ENCODE measurements at regions not wholly inside any gene's neighbourhood (a gene's known extent, or its start where the extent isn't known, plus 50 kb on each side); places are given as distances from the start of the nearest gene placed in this dataset.

DNA sequence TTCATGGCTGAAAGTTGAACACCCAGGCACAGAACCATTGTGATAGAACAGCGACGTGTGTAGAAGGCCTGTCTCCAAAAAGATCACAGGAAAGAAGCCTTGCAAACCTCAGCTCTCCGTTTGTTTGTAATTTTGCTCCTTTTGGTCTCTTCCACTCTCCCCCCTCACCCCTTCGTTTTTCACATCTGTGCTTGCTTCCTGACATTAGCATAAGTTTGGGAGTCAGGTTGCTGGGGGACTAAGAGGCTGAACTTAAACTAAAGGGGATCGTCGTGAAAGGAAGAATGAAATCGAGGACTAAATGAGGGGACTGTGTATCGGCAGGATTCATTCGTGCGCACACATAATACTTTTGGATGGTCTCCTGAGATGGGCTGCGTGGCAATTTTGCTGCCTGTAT, 200.6 kb downstream of the BCAT1 start:
- Histone ChIP-seq H3K27ac (ENCODE audit: low read depth, low read length) (no peak overlapping the region), H3K9ac (ENCODE audit: low read length) (no peak overlapping the region), H3K4me3 (ENCODE audit: insufficient read depth, low read depth, low read length) (no peak overlapping the region), H3K4me2 (ENCODE audit: low read length) (no peak overlapping the region), H2AFZ (ENCODE audit: low read depth, low read length) (no peak overlapping the region), H3K79me2 (ENCODE audit: insufficient read depth, low read length) (no peaks in the 10 kb centered on the region), H4K20me1 (ENCODE audit: insufficient read depth, low read length) (no peaks in the 10 kb centered on the region), H3K9me3 (ENCODE audit: insufficient read depth, low read depth, low read length) (no peaks in the 10 kb centered on the region), H3K4me1 (ENCODE audit: insufficient read depth, low read length) (peaks cover 11% of the 10 kb centered on the region), H3K36me3 (ENCODE audit: insufficient read depth, low read length) (no peaks in the 10 kb centered on the region), H3K27me3 (ENCODE audit: insufficient read depth, low read length) (no peaks in the 10 kb centered on the region)
- TF ChIP-seq, protein P1, sequence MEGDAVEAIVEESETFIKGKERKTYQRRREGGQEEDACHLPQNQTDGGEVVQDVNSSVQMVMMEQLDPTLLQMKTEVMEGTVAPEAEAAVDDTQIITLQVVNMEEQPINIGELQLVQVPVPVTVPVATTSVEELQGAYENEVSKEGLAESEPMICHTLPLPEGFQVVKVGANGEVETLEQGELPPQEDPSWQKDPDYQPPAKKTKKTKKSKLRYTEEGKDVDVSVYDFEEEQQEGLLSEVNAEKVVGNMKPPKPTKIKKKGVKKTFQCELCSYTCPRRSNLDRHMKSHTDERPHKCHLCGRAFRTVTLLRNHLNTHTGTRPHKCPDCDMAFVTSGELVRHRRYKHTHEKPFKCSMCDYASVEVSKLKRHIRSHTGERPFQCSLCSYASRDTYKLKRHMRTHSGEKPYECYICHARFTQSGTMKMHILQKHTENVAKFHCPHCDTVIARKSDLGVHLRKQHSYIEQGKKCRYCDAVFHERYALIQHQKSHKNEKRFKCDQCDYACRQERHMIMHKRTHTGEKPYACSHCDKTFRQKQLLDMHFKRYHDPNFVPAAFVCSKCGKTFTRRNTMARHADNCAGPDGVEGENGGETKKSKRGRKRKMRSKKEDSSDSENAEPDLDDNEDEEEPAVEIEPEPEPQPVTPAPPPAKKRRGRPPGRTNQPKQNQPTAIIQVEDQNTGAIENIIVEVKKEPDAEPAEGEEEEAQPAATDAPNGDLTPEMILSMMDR (IDR thresholded peaks at IDR 0.05; ENCODE audit: insufficient read depth, low read depth, low read length), result no peak
- TF ChIP-seq EZH2 (IDR thresholded peaks at IDR 0.05; ENCODE audit: insufficient read depth, low read length), result no peak
- Mint-ChIP-seq H3K4me3 (ENCODE audit: unreplicated experiment) (no peak overlapping the region), H3K9me3 (ENCODE audit: unreplicated experiment) (no peaks in the 10 kb centered on the region), H3K27me3 (ENCODE audit: low read depth, unreplicated experiment) (no peaks in the 10 kb centered on the region), H3K4me1 (ENCODE audit: low read depth, unreplicated experiment) (peaks cover 29% of the 10 kb centered on the region), H3K36me3 (ENCODE audit: low read depth, unreplicated experiment) (no peaks in the 10 kb centered on the region), H3K27ac (ENCODE audit: unreplicated experiment) (no peak overlapping the region)
- DNase-seq (ENCODE audit: low read depth) (no peak), FAIRE-seq (no peak)

DNA sequence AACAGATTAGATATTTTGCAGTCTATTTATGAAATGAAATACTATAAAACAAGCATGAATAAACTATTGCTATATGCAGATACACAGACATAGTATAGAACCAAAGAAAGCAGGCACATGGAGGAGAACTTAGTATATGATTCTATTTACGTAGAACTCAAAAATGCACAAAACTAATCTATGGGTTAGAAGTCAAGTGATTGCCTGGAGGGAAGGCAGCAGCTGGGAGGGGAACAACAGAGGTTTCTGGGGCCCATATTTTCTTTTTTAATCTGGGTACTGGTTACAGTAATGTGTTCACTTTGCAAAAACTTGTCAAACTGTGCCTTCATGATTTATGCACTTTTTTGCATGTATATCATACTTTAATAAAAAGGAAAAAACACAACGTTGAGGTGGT, 202.0 kb downstream of the BCAT1 start:
- no peaks in the 10 kb centered on the region for H4K20me1 ChIP-seq (ENCODE audit: insufficient read depth, low read length)
- no peak overlapping the region for H3K27ac ChIP-seq (ENCODE audit: low read depth, low read length)
- H3K27me3 ChIP-seq (ENCODE audit: insufficient read depth, low read length), result no peaks in the 10 kb centered on the region
- FAIRE-seq, result no peak
- DNase-seq (ENCODE audit: low read depth), result no peak
- Mint-ChIP-seq H3K4me1 (ENCODE audit: low read depth, unreplicated experiment) (peaks cover 21% of the 10 kb centered on the region), H3K9me3 (ENCODE audit: unreplicated experiment) (no peaks in the 10 kb centered on the region), H3K36me3 (ENCODE audit: low read depth, unreplicated experiment) (no peaks in the 10 kb centered on the region), H3K27me3 (ENCODE audit: low read depth, unreplicated experiment) (no peaks in the 10 kb centered on the region), H3K4me3 (ENCODE audit: unreplicated experiment) (no peak overlapping the region), H3K27ac (ENCODE audit: unreplicated experiment) (no peak overlapping the region)
- peaks cover 11% of the 10 kb centered on the region for H3K4me1 ChIP-seq (ENCODE audit: insufficient read depth, low read length)
- no peak overlapping the region for H3K4me2 ChIP-seq (ENCODE audit: low read length)
- no peak overlapping the region for H3K4me3 ChIP-seq (ENCODE audit: insufficient read depth, low read depth, low read length)
- no peaks in the 10 kb centered on the region for H3K36me3 ChIP-seq (ENCODE audit: insufficient read depth, low read length)
- TF ChIP-seq EZH2 (IDR thresholded peaks at IDR 0.05; ENCODE audit: insufficient read depth, low read length), result no peak
- TF ChIP-seq, protein P1 (IDR thresholded peaks at IDR 0.05; ENCODE audit: insufficient read depth, low read depth, low read length), result no peak
- H3K9me3 ChIP-seq (ENCODE audit: insufficient read depth, low read depth, low read length), result no peaks in the 10 kb centered on the region
- no peak overlapping the region for H3K9ac ChIP-seq (ENCODE audit: low read length)
- no peak overlapping the region for H2AFZ ChIP-seq (ENCODE audit: low read depth, low read length)
- H3K79me2 ChIP-seq (ENCODE audit: insufficient read depth, low read length), result no peaks in the 10 kb centered on the region

DNA sequence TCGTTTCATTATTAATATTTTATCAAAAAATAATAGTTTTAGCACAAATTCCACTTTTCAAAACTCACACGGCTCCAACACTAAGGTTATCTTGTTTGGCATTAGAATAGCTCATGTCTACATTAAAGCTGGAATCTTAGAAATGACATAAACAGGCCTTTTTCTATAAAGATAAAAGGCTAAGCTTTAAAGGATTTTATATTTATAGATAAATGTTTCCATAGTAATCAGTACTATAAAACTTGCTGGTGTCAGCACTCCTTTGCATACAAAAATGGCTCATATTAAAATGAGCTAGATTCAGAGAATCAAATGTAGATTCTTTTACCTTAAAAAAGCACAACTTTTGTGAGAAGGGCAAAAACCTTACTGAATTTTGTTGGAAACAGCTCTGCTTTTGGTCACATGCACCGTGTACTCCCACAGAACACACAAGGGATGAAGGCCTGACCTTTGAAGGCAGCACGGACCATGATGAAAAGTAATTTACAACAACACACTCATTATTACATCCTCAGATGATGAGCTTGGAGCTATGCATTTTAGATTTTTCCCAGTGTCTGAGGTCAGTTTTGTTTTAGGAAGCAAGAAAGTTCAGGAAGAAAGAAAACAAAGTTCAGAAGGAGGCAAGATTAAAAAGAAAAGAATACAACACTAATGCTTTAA, 202.8 kb downstream of the BCAT1 start:
- Histone ChIP-seq H3K27ac (ENCODE audit: low read depth, low read length) (no peak overlapping the region), H3K36me3 (ENCODE audit: insufficient read depth, low read length) (no peaks in the 10 kb centered on the region), H3K9ac (ENCODE audit: low read length) (no peak overlapping the region), H3K4me3 (ENCODE audit: insufficient read depth, low read depth, low read length) (no peak overlapping the region), H4K20me1 (ENCODE audit: insufficient read depth, low read length) (no peaks in the 10 kb centered on the region), H2AFZ (ENCODE audit: low read depth, low read length) (peak overlapping the region; percentile 9), H3K4me1 (ENCODE audit: insufficient read depth, low read length) (peaks cover 4% of the 10 kb centered on the region), H3K9me3 (ENCODE audit: insufficient read depth, low read depth, low read length) (no peaks in the 10 kb centered on the region), H3K4me2 (ENCODE audit: low read length) (no peak overlapping the region), H3K79me2 (ENCODE audit: insufficient read depth, low read length) (no peaks in the 10 kb centered on the region), H3K27me3 (ENCODE audit: insufficient read depth, low read length) (no peaks in the 10 kb centered on the region)
- TF ChIP-seq, protein P1 (IDR thresholded peaks at IDR 0.05; ENCODE audit: insufficient read depth, low read depth, low read length), result no peak
- no peak for TF ChIP-seq EZH2 (IDR thresholded peaks at IDR 0.05; ENCODE audit: insufficient read depth, low read length)
- no peak for DNase-seq (ENCODE audit: low read depth)
- Mint-ChIP-seq H3K27me3 (ENCODE audit: low read depth, unreplicated experiment) (no peaks in the 10 kb centered on the region), H3K36me3 (ENCODE audit: low read depth, unreplicated experiment) (no peaks in the 10 kb centered on the region), H3K4me3 (ENCODE audit: unreplicated experiment) (no peak overlapping the region), H3K9me3 (ENCODE audit: unreplicated experiment) (no peaks in the 10 kb centered on the region), H3K27ac (ENCODE audit: unreplicated experiment) (no peak overlapping the region), H3K4me1 (ENCODE audit: low read depth, unreplicated experiment) (peaks cover 13% of the 10 kb centered on the region)
- FAIRE-seq, result no peak
